MM.1S (cell line): ENCODE measurements at regions not wholly inside any gene's neighbourhood (a gene's known extent, or its start where the extent isn't known, plus 50 kb on each side); places are given as distances from the start of the nearest gene placed in this dataset.

Experiments
- CTCF ChIP-seq: fragments of 300-600 bp; sonication (generic); IDR thresholded peaks from 2 replicates; pipeline ENCODE4 v1.5.1; 2016; ENCODE audit warnings: antibody characterized with exemption, low read length, mixed read lengths
- EZH2 ChIP-seq: fragments of 300-600 bp; sonication (generic); optimal IDR thresholded peaks from 2 replicates; pipeline ENCODE3; 2017; ENCODE audit warnings: low read depth, mild to moderate bottlenecking, antibody characterized with exemption, low read length, mixed read lengths

- TF ChIP-seq CTCF: no peak
- no peak for TF ChIP-seq EZH2
Measured at GRCh38 chr6:95478941-95479340, 98.4 kb upstream of the MANEA start.
